HG02642 (cell line): ENCODE measurements at regions not wholly inside any gene's neighbourhood (a gene's known extent, or its start where the extent isn't known, plus 50 kb on each side); places are given as distances from the start of the nearest gene placed in this dataset.
"Not testable (repeated sequence)": the region's sequence is repeated elsewhere in the genome, so short reads cannot be mapped to it uniquely, and the experiment has no call there.

Experiments used
- ATAC-seq: cut with Tn5 transposase; IDR thresholded peaks from one replicate; pipeline ENCODE4 v1.9.1; 2021; ENCODE audit warnings: mild to moderate bottlenecking; ENCODE audit not compliant: unreplicated experiment, poor library complexity

DNA sequence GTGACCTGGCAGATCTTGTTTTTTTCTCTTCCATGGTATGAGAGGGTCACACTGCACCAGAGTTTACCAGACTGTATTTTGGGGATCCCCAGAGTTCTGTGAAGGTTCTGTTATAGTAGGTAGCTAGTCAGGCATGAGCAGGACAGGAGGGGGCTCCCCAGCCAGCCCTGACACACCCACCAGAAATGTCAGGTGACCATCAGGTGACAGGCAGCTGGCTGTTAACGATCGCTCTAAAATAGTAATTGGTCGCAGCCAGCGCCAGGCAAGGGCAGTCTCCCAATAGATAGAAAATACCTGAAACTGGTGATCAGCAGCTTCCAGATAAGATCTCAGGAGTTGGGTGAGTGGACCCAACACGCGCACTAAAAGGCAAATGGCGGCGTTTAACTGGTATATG, 264.9 kb downstream of the RHOU start:
- ATAC-seq, result no peak

- ATAC-seq, result no peak
Observed at GRCh38 chr1:229001467-229002011, 266.3 kb downstream of the RHOU start.

DNA sequence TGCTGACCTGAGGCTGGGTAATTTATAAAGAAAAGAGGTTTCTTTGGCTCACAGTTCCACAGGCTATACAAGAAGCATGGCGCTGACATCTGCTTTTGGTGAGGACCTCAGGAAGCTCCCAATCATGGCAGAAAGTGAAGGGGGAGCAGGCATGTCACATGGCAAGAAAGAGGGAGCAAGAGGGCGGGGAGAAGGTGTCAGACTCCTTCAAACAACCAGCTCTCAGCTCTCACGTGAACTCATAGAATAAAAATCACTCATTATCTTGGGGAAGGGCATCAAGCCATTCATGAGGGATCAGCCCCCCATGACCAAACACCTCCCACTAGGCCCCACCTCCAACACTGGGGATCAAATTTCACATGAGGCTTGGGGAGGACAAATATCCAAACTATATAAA, 266.8 kb downstream of the RHOU start:
- no peak for ATAC-seq

DNA sequence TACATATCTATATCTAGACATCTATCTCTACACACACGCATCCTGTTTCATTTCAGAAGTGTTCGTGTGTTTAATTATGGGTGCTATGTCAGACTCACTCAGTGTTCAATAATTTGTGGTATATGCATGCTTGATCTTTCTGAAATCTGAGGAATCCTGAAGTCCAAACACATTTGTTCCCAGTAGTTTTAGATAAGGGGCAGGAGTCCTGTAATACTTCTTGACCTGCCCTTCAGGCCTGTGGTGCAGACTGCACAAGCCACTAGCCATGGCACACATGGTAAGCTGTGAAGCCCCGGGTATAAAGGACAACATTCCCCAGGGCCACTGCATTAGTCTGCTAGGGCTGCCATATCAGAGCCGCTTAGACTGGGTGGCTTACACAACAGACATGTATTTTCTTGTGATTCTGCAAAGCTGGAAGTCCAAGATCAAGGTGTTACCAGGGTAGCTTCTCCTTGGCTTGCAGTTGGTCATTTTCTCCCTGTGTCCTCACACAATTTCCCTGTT, 267.2 kb downstream of the RHOU start:
- no peak for ATAC-seq

- no peak for ATAC-seq
Observed at GRCh38 chr1:229003233-229004031, 267.5 kb upstream of the RAB4A start.

DNA sequence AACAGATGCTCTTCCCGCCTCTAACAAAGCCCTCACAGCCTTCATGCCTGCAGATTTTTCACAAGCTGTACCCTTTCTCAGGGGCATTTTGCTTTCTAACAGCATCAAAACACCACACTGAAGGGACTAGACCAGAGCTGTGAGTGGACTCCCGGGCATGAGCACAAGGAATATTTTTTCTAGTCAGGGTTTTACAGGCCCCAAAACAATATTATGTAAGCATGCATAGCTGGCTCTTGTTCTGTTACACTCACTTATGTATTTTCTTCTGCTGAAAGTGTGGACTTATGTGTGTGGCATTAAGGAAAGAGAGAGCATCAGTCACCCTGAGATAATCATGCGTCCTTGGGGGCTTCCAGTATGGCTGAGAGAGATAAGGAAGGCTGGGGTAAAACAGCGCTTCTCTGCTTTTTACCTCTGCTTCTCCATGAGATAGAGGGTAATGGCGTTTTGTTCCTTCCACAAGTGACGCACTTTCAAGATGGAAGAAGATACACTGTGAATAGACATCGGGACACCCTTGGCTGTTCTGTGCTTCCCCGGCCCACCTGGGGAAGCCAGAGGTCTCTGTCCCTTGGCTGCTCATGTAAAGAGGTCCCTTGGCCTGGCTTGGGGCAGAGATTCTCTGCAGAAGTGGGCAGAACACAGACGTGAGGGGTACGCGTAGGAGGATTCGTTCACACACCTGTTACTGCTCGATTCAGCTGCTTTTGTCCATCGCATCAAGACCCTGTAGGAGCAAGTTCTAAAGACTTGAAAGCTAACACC, 266.7 kb upstream of the RAB4A start:
- no peak for ATAC-seq

- ATAC-seq, result no peak
Observed at GRCh38 chr1:229005097-229005496, 265.8 kb upstream of the RAB4A start.

DNA sequence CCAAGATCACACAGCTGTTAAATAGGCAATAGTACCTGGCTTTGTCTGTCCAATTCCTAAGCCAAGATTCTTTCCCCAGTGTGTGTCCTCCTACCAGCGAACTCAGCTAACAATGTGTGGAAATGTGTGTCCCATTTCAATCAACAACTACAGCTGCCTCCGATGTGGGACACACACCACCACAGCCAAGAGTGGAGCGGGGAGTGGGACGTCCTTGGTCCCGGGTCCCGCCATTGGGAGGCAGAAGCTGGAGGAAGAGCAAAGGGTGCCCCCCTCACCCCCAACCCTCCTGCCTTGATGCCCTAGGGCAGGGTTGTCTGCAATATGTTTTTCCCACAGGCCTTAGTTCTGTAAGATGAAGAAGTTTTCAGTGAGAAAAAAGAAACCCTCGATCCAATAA, 265.4 kb upstream of the RAB4A start:
- ATAC-seq, result no peak

GRCh38 chr1:229006121-229006870, 264.6 kb upstream of the RAB4A start:
- ATAC-seq, result no peak

DNA sequence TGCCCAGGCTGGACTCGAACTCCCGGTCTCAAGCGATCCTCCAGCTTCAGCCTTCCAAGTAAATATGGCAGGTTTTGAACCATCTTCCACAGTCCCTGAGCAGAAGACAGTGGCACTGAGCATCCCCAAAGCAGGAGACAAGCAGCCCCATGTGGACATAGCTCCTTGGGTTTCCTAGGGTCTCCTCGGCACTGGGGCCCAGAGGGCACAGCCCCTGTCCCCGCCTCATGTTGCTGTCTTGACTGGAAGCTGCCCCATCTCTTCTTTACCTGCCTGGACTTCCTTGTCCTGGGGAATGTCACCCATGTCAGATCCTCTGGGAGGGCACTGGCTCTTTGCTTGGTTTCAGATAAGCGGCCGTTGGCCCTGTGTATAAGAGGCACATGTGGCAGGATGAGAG, 263.7 kb upstream of the RAB4A start:
- ATAC-seq, result no peak

GRCh38 chr1:229007701-229008100, 263.2 kb upstream of the RAB4A start:
- ATAC-seq, result no peak

- not testable (repeated sequence) for ATAC-seq
Observed at GRCh38 chr1:229008347-229008746, 262.6 kb upstream of the RAB4A start.

DNA sequence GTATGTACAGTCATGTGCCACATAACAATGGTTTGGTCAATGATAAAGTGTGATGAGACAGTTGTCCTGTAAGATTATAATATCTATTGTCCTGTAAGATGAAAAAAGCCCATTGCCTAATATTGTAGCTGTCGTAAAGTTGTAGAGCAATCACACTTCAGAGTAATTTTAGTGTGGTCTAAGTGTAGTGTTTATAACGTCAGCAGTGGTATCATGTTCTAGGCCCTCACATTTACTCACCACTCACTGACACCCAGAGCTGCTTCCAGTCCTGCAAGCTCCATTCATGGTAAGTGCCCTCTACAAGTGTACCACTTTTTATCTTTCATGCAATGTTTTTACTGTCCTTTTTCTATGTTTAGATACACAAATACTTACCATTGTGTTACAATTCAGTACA, 259.9 kb upstream of the RAB4A start:
- ATAC-seq, result no peak

DNA sequence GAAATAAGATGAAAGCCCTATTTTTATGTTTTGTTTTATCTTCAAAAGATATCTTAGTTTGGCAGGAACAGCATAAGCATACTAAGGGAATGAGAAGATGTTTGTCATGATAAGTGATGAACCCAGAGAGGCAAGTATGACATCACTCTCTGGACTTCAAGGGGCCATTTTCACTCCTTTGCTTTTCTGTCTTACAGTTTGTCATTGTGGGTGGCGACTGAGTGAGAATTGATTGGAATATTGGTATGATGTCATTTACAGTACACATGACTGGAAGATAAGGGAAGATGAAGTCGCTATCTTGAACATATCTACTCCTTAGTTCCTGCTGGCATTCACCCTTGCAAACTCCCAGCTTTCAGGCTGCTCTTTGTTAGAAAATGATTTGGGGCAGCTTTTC, 258.1 kb upstream of the RAB4A start:
- ATAC-seq, result no peak

- ATAC-seq, result no peak
Observed at GRCh38 chr1:229013981-229014380, 256.9 kb upstream of the RAB4A start.

- no peak for ATAC-seq
Observed at GRCh38 chr1:229015806-229016205, 255.1 kb upstream of the RAB4A start.

GRCh38 chr1:229017091-229017490, 253.8 kb upstream of the RAB4A start:
- ATAC-seq, result no peak

- ATAC-seq, result no peak
Observed at GRCh38 chr1:229018674-229019295, 252.1 kb upstream of the RAB4A start.

DNA sequence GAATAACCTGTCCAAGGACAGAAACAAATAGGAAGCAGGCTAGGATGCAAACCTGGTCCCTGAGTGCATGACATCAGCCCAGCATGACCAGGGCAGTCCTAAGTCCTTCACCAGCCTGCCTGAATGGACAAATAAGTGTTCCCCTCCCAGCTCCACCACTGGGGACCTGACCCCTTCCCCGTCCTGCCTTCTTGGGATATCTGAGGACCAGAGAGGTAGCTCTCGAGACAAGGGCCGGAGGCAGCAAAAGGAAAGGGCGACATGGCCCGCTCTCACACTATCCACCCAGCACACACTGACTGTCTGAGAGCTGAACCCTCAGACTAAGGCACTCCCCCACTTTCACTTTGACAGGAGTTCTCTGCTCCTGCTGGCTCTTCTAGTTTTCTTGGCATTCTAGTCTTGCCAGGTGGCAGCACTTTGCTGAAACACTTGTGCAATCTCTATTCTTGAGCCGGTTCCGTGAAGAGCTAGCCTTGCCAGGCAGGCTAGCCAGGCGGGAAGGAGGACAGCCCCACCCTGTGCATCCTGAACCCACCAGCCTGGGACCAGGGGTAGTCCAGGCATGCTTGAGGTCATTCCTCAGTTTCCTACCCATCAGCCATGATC, 251.1 kb upstream of the RAB4A start:
- ATAC-seq, result no peak

DNA sequence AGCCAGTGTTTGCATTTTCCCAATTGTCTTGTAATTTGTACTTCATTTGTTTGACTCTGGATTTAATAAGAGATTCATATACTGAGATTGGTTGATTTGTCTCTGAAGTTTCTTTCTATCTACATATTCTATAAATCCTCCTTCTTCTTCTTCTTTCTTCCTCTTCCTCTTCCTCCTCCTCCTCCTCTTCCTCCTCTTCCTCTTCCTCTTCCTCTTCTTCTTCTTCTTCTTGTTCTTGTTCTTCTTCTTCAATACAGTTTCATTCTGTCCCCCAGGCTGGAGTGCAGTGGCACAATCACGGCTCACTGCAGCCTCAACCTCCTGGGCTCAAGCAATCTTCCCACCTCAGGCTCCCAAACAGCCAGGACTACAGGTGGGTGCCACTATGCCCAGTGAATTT, 249.9 kb upstream of the RAB4A start:
- not testable (repeated sequence) for ATAC-seq
